Retinal pigment epithelial cell (primary cell): ENCODE measurements at regions not wholly inside any gene's neighbourhood (a gene's known extent, or its start where the extent isn't known, plus 50 kb on each side); places are given as distances from the start of the nearest gene placed in this dataset.

Experiments
- DNase-seq: peaks from one replicate; pipeline ENCODE4 v3.0.0-alpha.2; 2010; ENCODE audit warnings: low read depth
- H3K4me3 ChIP-seq: 2 replicates; pipeline ENCODE4 v1.5.1; 2011; ENCODE audit warnings: mild to moderate bottlenecking, low read length, control low read depth, moderate library complexity
- TF ChIP-seq, protein P1 (sequence below): conservative IDR thresholded peaks from 2 replicates; pipeline ENCODE4 v1.5.1; 2011; ENCODE audit warnings: low read depth, low read length, control low read depth, inconsistent platforms

- TF ChIP-seq, protein P1, sequence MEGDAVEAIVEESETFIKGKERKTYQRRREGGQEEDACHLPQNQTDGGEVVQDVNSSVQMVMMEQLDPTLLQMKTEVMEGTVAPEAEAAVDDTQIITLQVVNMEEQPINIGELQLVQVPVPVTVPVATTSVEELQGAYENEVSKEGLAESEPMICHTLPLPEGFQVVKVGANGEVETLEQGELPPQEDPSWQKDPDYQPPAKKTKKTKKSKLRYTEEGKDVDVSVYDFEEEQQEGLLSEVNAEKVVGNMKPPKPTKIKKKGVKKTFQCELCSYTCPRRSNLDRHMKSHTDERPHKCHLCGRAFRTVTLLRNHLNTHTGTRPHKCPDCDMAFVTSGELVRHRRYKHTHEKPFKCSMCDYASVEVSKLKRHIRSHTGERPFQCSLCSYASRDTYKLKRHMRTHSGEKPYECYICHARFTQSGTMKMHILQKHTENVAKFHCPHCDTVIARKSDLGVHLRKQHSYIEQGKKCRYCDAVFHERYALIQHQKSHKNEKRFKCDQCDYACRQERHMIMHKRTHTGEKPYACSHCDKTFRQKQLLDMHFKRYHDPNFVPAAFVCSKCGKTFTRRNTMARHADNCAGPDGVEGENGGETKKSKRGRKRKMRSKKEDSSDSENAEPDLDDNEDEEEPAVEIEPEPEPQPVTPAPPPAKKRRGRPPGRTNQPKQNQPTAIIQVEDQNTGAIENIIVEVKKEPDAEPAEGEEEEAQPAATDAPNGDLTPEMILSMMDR: no peak
- no peak for DNase-seq
- H3K4me3 ChIP-seq: no peak overlapping the region
These were observed 327.1 kb upstream of the SLCO3A1 start for GRCh38 chr15:91526424-91526823.

- TF ChIP-seq, protein P1: no peak
- no peak for DNase-seq
- H3K4me3 ChIP-seq: no peak overlapping the region
These were observed 324.7 kb upstream of the SLCO3A1 start for GRCh38 chr15:91528801-91529200.

DNA sequence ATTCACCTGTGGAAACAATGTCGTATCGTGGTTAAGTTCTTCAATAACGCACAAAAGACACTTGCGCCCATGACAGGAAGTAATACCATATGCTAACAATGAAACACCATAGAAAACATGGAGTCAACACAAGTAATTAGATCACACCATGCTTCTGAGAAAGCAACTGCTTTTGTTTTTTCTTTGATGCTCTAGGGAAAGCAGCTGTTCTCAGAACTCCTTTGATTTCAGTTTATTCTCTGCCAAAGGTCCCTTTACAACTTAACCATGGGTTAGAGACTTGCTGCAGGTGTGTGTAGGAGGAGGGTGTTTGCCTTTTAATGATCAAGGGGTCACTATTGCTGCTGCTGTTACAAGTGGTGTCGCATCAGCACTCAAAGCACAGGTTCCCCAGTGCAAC is 324.0 kb upstream of the SLCO3A1 start:
- TF ChIP-seq, protein P1: no peak
- H3K4me3 ChIP-seq: no peak overlapping the region
- DNase-seq: no peak

- TF ChIP-seq, protein P1: no peak
- DNase-seq: no peak
- H3K4me3 ChIP-seq: no peak overlapping the region
These were observed 323.2 kb upstream of the SLCO3A1 start for GRCh38 chr15:91530279-91530678.

- DNase-seq: no peak
- H3K4me3 ChIP-seq: no peak overlapping the region
- TF ChIP-seq, protein P1: no peak
These were observed 322.4 kb upstream of the SLCO3A1 start for GRCh38 chr15:91530956-91531582.

GRCh38 chr15:91534235-91534634 is 319.3 kb upstream of the SLCO3A1 start:
- TF ChIP-seq, protein P1: no peak
- DNase-seq: no peak
- H3K4me3 ChIP-seq: no peak overlapping the region

GRCh38 chr15:91534976-91535375 is 318.5 kb upstream of the SLCO3A1 start:
- H3K4me3 ChIP-seq: no peak overlapping the region
- TF ChIP-seq, protein P1: no peak
- DNase-seq: no peak
